HL-60 (cell line): ENCODE measurements at regions not wholly inside any gene's neighbourhood (a gene's known extent, or its start where the extent isn't known, plus 50 kb on each side); places are given as distances from the start of the nearest gene placed in this dataset.

Experiments
- DNase-seq, 2 experiments: peaks; one replicate each; pipeline ENCODE4 v3.0.0-alpha.2; 2010 to 2020; ENCODE audit warnings: low read depth in 1 of 2, low spot score in 1 of 2
- H3K27ac ChIP-seq: fragments of 250-450 bp; sonication (Bioruptor Pico); replicated peaks from 2 replicates; pipeline ENCODE4 v1.5.1; 2020; ENCODE audit warnings: mild to moderate bottlenecking, moderate library complexity
- H3K27me3 ChIP-seq: fragments of 250-450 bp; sonication (Bioruptor Pico); 2 replicates; pipeline ENCODE4 v1.5.1; 2021; ENCODE audit warnings: mild to moderate bottlenecking, moderate library complexity; ENCODE audit not compliant: insufficient read depth, poor library complexity, severe bottlenecking
- H3K4me3 ChIP-seq: replicated peaks from 2 replicates; pipeline ENCODE4 v1.5.1; 2011; ENCODE audit warnings: mild to moderate bottlenecking, control low read depth, low read length; ENCODE audit not compliant: insufficient read depth
- CTCF ChIP-seq: IDR thresholded peaks from one replicate; pipeline ENCODE4 v1.5.1; 2011; ENCODE audit warnings: low read length, control low read depth, inconsistent platforms; ENCODE audit not compliant: insufficient read depth
- GABPA ChIP-seq: IDR thresholded peaks from 2 replicates; pipeline ENCODE4 v1.6.1; 2012; ENCODE audit warnings: low read depth
- POLR2AphosphoS5 ChIP-seq: IDR thresholded peaks from 2 replicates; pipeline ENCODE4 v1.6.1; 2012; ENCODE audit warnings: low read depth
- REST ChIP-seq: IDR thresholded peaks from 2 replicates; pipeline ENCODE4 v1.6.1; 2012; ENCODE audit warnings: low read depth; ENCODE audit not compliant: insufficient replicate concordance
- SPI1 ChIP-seq: IDR thresholded peaks from 2 replicates; pipeline ENCODE4 v1.6.1; 2012; ENCODE audit warnings: low read depth, mild to moderate bottlenecking, borderline replicate concordance

DNA sequence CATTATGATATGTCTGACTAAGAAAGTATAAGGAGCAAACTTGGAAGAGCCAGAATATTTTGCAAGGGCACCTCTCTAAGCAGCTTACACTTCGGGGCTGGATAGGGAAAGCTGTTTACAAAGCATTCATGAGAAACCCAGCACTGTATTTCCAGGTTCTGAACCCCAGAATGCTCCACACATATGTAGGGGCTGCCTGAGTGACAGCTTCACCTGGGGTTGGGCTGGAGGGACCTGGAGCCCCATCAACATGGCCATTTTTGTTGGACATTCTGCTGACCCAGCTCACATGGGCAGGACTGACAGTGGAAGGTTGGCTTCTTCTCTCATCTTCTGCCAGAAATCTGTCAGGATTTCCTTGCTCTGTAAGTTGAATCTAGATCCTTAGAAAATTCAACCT lies 197.1 kb upstream of the SSTR4 start:
- no peak overlapping the region for H3K4me3 ChIP-seq
- no peak for TF ChIP-seq CTCF
- no peak for TF ChIP-seq REST
- no peak for TF ChIP-seq GABPA
- TF ChIP-seq SPI1, result no peak
- TF ChIP-seq POLR2AphosphoS5, result no peak
- H3K27me3 ChIP-seq, result no peaks in the 10 kb centered on the region
- H3K27ac ChIP-seq, result no peak overlapping the region
- DNase-seq, result no peak

GRCh38 chr20:22841846-22842245 lies 193.3 kb upstream of the SSTR4 start:
- no peak for DNase-seq
- H3K27ac ChIP-seq, result no peak overlapping the region

DNA sequence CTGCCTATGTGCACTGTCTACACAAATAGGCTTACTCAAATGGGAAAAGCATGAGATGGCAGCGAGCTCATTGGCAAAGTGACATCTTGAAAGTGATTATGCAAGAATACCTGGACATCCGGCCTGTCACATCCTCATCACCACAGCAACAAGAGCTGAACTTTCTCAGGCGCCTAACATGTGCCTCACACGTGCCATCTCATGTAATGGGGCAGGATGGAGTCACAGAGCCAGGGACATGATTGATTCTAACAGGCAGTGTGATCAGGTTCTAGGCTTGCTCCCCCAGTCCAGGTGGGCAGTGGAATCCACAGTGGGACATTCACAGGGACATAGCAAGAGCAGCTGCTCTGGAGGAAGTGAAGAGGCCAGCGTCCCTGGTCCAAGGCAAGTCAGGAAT lies 192.3 kb upstream of the SSTR4 start:
- DNase-seq, result no peak
- Histone ChIP-seq H3K27me3 (no peaks in the 10 kb centered on the region), H3K27ac (no peak overlapping the region), H3K4me3 (no peak overlapping the region)
- TF ChIP-seq POLR2AphosphoS5, result no peak
- TF ChIP-seq GABPA, result no peak
- TF ChIP-seq SPI1, result no peak
- TF ChIP-seq REST, result no peak
- no peak for TF ChIP-seq CTCF

More at GRCh38 chr20:22841846-22842245, 193.3 kb upstream of the SSTR4 start:
- no peak for TF ChIP-seq CTCF
- TF ChIP-seq REST, result no peak
- no peak for TF ChIP-seq SPI1
- no peak for TF ChIP-seq POLR2AphosphoS5
- no peak for TF ChIP-seq GABPA
- no peak overlapping the region for H3K4me3 ChIP-seq
- no peaks in the 10 kb centered on the region for H3K27me3 ChIP-seq
